ENCODE measurements at regions not wholly inside any gene's neighbourhood (a gene's known extent, or its start where the extent isn't known, plus 50 kb on each side); places are given as distances from the start of the nearest gene placed in this dataset.

GRCh38 chr2:189336276-189336975 is 104.8 kb upstream of the WDR75 start:
- TF ChIP-seq EZH2 (IDR thresholded peaks at IDR 0.05; ENCODE audit: insufficient read depth, poor library complexity, severe bottlenecking) (no peak), EZH2phosphoT487 (IDR thresholded peaks at IDR 0.05; ENCODE audit: insufficient read depth, low read depth) (no peak)

Data from GM23248 (cell line).